ENCODE measurements at regions not wholly inside any gene's neighbourhood (a gene's known extent, or its start where the extent isn't known, plus 50 kb on each side); places are given as distances from the start of the nearest gene placed in this dataset.
A peak's percentile ranks its signal among the peaks of the same experiment; 100 is the strongest.
"Not testable (repeated sequence)": the region's sequence is repeated elsewhere in the genome, so short reads cannot be mapped to it uniquely, and the experiment has no call there.

DNA sequence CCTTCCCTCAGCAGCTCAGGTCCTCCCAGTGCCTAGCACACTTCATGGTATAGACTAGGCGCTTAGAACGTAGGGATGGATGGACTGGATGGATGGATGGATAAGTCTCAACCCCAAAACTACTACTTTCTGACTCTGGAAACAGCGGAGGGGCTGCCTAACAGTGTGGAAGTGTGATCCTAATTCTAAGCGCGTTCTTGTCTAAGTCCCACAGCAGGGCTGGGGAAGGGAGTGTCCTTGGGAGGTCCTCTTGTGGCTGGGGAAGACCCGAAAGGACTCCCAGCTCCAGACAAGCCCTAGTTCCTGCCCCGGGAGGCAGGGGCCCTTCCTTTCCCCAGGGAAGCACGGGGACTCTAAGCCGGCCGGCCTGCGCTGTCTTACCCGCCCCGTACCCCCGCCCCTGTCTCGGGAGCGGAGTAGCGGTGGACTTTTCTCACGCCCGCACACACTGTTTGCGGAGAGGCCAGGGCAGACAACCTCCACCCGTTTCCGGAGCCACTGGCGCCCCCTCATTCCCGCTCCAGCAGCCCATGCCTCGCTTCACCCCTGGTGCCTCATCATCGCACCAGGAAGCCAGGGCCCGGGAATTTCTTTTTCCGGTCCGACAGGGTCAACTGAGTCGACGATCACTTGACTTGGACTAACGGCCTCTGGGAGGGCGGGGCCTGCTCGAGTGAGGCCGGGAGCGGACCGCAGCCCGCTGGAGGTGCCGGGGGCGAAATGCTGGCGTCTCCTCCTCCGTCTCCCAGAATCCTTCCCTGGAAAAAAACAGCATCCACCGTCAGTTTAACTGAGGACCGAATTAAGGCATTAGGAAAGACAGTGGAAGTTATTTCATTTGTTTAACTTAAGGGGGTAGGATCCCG is 133.3 kb downstream of the TBC1D2B start:
- CTCF ChIA-PET, result no interaction called here

DNA sequence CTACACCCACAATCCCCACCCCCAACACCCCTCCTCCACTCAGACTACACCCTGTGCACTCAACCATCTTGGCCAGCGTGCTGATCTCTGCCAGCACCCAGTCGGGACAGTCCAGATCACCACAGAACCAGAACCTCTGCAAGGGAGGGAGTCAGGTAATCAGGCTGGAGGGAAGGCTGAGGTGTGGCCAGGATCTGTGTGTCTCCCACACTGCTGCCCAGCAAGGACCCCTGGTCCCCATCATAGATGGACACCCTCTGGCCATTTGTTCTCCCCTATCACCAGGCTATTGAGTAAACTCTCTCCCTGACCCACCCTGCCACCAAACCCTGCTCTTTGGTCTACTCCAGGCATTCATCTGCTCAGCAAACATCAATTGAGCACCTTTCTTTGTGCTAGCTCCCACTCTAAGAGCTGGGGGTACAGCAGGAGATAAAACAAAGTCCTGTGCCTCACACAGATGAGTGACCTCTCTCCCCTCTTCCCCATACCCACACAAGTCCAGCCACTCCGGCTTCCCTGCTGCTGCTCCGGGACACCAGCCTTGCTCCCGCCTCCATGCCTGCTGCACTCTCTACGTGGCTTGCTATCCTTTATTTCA is 134.8 kb downstream of the TBC1D2B start:
- CTCF ChIA-PET, result no interaction called here
- no peak overlapping the region for H3K27ac ChIP-seq
- no peak for DNase-seq (ENCODE audit: low spot score)
- POLR2A ChIA-PET (ENCODE audit: low non-redundant PET), result no interaction called here
- TF ChIP-seq, protein P1, sequence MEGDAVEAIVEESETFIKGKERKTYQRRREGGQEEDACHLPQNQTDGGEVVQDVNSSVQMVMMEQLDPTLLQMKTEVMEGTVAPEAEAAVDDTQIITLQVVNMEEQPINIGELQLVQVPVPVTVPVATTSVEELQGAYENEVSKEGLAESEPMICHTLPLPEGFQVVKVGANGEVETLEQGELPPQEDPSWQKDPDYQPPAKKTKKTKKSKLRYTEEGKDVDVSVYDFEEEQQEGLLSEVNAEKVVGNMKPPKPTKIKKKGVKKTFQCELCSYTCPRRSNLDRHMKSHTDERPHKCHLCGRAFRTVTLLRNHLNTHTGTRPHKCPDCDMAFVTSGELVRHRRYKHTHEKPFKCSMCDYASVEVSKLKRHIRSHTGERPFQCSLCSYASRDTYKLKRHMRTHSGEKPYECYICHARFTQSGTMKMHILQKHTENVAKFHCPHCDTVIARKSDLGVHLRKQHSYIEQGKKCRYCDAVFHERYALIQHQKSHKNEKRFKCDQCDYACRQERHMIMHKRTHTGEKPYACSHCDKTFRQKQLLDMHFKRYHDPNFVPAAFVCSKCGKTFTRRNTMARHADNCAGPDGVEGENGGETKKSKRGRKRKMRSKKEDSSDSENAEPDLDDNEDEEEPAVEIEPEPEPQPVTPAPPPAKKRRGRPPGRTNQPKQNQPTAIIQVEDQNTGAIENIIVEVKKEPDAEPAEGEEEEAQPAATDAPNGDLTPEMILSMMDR (conservative IDR thresholded peaks at IDR 0.05; ENCODE audit: low read depth), result no peak

More for the DNA sequence above, 133.3 kb downstream of the TBC1D2B start:
- peak; percentile 16 for DNase-seq (ENCODE audit: low spot score)
- TF ChIP-seq, protein P1 (conservative IDR thresholded peaks at IDR 0.05; ENCODE audit: low read depth), result no peak
- POLR2A ChIA-PET (ENCODE audit: low non-redundant PET), result no interaction called here
- H3K27ac ChIP-seq, result no peak overlapping the region

DNA sequence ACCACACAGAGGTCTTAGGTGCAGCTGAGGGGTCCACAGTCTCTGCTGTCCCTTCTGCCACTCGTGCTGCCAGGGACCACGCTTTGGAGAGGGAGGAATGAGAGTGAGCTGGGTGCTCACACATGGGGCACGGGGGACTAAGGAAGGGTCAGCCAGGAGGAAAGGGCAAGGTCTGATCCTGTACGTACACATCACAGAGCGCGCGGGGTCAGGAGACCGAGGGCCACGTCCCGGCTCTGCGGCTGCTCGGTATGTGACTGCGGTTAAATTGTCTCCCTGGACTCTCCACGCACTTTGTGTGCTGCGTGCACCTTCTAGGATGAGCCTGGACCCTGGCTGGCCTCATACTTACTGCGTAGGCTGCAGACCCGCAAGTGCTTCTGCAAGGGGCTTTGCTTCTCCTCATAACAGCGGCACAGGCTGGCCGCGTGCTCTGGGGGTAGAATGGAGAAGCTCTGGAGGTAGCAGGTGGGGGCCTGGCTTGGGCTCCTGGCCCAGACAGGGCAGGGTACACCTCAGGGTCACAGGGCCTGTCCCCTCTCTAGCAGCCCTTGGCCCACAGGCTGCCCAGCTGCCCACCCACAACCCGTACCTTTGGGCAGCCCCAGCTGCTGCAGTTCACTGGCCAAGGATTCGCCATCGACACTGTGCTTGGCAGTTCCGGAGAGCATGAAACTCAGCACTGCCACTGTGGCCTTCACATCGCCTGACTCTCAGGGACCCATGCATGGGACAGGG is 136.3 kb downstream of the TBC1D2B start:
- H3K27ac ChIP-seq; CTCF ChIA-PET; DNase-seq (ENCODE audit: low spot score); POLR2A ChIA-PET (ENCODE audit: low non-redundant PET): not testable (repeated sequence)

DNA sequence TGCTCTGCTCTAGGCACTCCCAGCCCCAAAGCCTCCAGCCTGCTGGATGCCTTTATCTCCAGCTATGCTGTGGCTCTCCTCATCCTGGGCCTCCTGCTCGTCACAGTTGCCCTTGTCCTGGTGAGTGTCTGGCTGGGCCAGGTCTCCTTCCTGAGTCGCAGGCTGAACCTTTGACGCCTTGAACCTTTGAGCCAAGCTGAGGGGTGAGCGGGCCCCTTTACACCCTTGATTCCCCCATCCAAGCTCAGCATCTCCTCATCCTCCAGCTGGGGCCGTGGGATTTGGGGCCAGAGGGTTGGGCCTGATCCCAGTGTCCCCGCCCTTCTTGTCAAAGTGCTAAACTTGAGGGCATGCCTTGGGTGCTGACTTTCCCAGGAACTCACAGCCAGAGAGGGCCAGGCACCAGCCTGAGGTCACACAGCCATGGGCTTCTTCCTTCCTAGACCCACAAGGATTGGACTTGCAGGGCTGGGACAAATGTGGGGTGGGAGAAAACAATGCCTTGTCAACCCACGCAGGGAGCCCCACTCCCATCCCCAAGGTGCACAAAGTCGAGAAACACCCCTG is 137.0 kb downstream of the TBC1D2B start:
- no peak for DNase-seq (ENCODE audit: low spot score)
- ChIA-PET POLR2A (ENCODE audit: low non-redundant PET) (no interaction called here), CTCF (no interaction called here)
- no peak overlapping the region for H3K27ac ChIP-seq
- TF ChIP-seq, protein P1 (conservative IDR thresholded peaks at IDR 0.05; ENCODE audit: low read depth), result no peak

DNA sequence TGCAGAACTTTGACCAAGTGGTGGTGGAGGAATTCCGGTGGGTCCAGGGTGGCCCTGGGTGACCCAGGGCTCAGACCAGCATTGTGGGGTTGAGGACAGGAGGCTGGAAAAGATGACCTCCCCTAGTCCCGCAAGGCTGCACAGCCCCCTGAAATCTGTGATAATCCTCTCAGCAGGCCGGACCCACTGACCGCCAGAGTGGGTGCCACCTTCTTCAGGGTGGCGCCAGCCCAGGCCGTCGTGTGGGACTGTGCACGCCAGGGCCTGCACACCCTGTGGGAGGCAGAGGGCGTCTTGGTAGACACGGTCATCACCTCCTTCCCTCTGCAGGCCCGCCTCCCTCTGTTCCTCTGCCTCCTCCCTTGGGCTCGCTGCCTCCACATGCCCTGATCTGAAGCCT is 137.7 kb downstream of the TBC1D2B start:
- POLR2A ChIA-PET (ENCODE audit: low non-redundant PET), result no interaction called here
- CTCF ChIA-PET, result no interaction called here
- H3K27ac ChIP-seq, result no peak overlapping the region
- TF ChIP-seq, protein P1 (conservative IDR thresholded peaks at IDR 0.05; ENCODE audit: low read depth), result no peak
- no peak for DNase-seq (ENCODE audit: low spot score)

DNA sequence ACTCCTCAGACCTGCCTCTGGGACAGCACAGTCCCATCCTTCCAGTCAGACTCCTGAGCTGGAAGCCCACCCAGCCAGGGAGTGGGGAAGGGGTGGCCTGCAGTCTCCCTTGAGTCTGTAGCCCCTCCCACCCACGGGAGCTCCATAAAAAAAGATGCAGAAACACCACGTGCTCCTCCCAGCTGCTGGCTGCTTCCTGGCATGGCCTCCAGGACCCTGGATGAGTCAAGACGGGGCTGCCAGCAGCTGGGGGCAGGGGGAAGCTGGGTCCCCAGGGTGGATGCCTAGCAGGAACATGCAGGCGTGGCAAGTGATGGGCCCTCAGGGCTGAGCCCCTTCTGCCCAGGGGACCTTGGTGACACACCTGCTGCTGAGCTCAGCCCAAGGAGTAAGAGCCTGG is 138.5 kb downstream of the TBC1D2B start:
- CTCF ChIA-PET; POLR2A ChIA-PET (ENCODE audit: low non-redundant PET); DNase-seq (ENCODE audit: low spot score); H3K27ac ChIP-seq: not testable (repeated sequence)

DNA sequence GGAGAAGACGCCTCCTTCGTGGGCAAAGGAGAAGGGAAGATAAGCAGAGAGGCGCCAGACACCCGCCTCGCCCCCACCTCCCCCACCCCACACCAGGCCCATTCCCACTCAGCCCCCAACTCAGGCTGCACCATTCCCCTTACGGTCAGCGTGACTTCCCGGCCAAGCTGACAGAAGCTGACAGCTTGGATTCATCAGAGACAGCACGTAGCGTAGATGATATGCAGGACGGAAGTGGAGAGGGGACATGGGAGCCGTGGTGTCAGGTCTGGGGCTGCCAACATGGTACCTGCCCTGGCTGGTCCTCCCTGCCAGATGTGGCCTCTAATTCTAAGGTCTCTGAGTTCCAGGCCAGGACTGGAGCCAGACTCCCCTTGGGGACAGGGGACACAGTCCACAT is 139.0 kb downstream of the TBC1D2B start:
- POLR2A ChIA-PET (ENCODE audit: low non-redundant PET); DNase-seq (ENCODE audit: low spot score); CTCF ChIA-PET; H3K27ac ChIP-seq: not testable (repeated sequence)

DNA sequence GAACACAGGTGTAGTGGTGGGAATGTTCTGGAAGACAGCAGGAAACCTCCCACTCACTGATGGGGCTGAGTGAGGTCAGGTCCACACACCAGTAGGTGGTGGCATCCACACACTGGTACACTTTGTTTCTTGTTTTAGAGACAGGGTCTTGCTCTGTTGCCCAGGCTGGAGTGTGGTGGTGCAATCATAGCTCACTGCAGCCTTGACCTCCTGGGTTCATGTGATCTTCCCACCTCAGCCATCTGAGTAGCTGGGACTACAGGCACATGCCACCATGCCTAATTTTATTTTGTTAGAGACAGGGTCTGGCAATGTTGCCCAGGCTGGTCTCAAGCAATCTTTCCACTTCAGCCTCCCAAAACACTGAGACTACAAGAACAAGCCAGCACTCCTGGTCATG is 140.9 kb downstream of the TBC1D2B start:
- DNase-seq (ENCODE audit: low spot score); POLR2A ChIA-PET (ENCODE audit: low non-redundant PET); CTCF ChIA-PET; H3K27ac ChIP-seq: not testable (repeated sequence)

DNA sequence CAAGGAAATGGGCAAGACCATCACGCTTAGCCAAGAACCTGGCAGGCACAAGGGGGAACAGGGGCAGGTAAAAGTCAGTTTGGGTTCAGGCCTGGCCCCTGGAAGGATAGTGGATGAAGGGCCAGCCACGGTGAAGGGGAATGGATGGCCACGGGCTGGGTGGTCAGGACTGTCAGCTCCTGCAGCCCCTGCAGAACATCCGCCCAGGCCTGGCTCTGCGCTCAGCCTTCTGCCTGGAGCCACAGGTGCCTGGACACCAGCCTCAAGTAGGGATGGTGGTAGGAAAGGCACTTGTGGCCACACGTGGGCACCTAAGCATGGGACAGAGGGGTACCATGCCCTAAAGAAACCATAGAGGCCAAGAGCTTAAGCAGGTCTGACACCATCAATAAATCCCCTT is 143.0 kb downstream of the TBC1D2B start:
- H3K27ac ChIP-seq; DNase-seq (ENCODE audit: low spot score); POLR2A ChIA-PET (ENCODE audit: low non-redundant PET); CTCF ChIA-PET: not testable (repeated sequence)

DNA sequence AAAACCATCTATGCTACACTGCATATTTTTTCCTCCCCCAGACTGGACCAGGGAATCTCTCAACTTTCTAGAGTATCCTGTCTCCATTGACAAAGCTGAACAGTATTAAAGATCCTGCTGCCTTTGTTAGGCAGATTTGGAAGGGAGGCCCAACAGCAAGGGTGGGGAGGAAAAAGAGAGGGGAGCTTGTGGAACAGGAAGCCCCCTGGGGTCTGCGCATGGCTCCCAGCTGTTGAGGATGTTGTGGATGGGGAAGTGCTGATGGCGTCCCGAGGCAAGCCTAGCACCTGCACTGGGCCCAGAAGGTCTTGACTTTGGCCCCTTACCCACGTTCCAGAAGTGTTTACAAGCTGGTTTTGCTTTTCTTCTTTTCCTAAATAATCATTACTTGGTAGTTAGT is 146.6 kb downstream of the TBC1D2B start:
- POLR2A ChIA-PET (ENCODE audit: low non-redundant PET); DNase-seq (ENCODE audit: low spot score); H3K27ac ChIP-seq; CTCF ChIA-PET: not testable (repeated sequence)

DNA sequence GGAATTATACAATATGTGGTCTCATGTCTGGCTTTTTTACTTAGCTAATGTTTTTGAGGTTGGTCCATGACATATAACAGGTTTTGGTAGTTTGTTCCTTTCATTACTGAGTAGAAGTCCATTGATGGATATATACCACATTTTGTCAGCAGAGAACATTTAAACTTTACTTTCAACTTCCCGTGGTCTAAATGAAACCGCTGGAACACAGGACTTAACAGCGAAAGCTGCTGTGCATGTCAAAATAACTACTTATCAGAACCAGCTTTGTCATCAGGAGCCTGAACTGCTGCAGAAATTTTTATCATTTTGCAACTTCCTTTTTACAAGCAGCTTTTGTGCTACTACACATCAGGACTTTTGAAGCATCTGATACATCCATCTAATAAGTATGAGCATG is 147.0 kb downstream of the TBC1D2B start:
- H3K27ac ChIP-seq; CTCF ChIA-PET; POLR2A ChIA-PET (ENCODE audit: low non-redundant PET); DNase-seq (ENCODE audit: low spot score): not testable (repeated sequence)

DNA sequence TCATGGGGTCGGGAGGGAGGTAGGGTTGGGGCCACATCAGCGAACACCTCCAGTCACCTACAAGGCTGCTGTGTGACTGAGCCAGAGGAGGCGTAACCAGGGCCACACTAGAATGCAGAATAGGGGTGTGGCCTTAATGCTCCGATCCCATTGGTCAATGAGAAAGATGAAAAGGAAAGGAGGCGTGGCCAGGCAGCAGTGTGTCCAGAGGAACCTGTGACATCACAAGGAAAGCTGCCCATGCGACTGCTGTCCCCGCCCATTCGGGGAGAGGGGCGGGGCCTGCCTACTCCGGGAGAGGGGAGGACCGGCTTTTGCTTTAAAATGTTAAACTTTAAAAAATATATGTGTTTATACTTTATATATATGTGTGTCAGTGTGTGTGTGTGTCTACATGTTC is 150.7 kb downstream of the TBC1D2B start:
- POLR2A ChIA-PET (ENCODE audit: low non-redundant PET); H3K27ac ChIP-seq; DNase-seq (ENCODE audit: low spot score); CTCF ChIA-PET: not testable (repeated sequence)

Measured in RWPE1 (cell line).